ENCODE measurements at regions not wholly inside any gene's neighbourhood (a gene's known extent, or its start where the extent isn't known, plus 50 kb on each side); places are given as distances from the start of the nearest gene placed in this dataset.

DNA sequence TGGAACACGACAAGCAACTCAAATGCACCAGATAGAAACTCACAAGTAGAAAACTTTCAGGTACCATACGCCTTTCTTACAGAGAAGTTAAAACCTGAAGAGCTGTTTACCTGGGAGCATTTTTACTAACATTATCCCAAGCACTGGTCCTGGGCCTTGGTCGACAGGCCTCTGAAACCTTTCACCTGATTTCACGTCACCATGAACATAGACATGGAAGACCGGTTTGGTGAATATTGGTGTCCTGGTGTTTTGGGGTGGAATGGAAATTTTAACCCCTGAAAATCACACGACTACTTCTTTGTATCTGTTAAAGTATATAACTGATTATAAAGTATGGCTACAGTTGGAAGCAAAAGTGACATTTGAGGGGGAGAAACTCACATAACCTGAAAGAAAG, 176.6 kb upstream of the ARGLU1 start:
- no peak for DNase-seq

GRCh38 chr13:106738186-106738678, 170.3 kb upstream of the ARGLU1 start:
- no peak for DNase-seq

GRCh38 chr13:106736941-106737340, 169.0 kb upstream of the ARGLU1 start:
- DNase-seq = no peak

GRCh38 chr13:106734198-106734597, 166.3 kb upstream of the ARGLU1 start:
- no peak for DNase-seq

DNA sequence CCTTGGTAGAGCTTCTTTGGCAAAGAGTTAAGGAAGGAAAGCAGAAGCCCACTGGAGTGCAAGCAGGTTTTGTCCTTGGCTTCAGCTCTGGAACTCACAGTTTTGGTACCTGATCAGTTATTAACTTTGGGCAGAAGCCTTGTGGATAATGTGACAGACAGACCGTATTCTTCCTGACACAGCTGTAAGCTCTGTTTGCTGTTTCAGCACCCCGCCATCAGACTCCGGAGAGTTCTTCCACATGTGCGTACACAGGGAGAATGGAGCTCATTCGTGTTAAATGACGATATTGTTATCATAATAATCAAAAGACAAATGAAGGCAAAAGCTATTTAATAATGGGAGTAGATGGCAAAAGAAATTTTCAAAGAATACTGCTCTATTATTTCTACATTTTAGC, 155.1 kb upstream of the ARGLU1 start:
- no peak for DNase-seq

GRCh38 chr13:106722620-106723019, 154.7 kb upstream of the ARGLU1 start:
- DNase-seq = no peak

DNA sequence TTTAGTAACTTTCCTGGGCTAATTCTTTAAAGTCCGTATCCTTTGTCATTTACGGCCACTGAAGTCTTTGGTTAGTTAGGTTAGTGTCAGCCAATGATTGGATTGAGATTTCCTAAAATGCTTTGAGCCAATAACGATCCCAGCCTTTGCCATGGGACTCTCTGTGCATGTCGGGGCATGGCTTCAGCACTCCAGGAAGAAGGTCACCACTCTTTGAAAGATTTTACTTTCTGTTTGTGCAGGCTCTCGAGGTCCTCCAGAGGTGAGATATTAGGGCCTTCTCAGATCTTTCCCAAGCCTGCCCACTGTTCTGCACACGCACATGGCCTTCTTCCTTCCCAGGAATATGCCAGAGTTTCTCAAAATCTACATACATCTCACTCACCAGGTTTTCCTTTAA, 153.7 kb upstream of the ARGLU1 start:
- DNase-seq = no peak

GRCh38 chr13:106714271-106714982, 146.5 kb upstream of the ARGLU1 start:
- DNase-seq = no peak

DNA sequence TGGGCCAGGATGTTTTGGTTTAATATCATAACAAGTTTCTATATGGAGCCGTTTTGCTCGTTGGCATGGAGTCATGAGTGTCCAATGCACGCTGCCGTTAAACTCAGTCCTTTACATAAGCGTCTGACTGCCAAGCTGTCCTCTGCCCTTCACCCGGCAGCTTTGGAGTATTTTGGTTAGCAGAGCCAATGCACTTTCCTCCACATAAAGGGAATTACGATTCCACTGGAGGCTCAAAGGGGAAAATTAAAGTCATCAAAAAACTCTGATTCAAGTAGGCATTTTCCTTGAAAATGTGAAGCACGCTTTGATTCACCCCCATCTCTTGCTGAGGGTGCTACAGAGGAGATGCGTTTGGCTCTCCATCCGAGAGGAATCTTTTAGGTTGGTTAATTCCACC, 144.4 kb upstream of the ARGLU1 start:
- DNase-seq = no peak

DNA sequence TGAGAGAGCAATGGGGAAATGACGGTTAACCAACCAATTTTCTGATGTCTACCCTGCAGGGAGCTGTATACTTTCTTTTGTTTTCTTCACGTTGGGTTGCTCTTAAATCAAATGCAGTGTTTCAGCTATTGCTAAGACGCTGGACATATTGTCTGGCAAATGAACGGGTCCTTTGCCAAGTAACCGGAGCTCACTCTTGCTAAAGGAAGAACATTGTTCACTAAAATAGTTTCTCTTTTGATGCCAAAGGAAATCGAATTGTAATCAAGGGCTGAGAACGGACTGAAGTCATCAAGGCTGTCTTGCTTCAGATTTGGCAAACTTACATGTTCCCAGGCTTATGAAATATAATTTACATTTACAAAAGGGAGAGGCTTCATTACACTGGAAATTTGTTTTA, 142.3 kb upstream of the ARGLU1 start:
- no peak for DNase-seq

DNA sequence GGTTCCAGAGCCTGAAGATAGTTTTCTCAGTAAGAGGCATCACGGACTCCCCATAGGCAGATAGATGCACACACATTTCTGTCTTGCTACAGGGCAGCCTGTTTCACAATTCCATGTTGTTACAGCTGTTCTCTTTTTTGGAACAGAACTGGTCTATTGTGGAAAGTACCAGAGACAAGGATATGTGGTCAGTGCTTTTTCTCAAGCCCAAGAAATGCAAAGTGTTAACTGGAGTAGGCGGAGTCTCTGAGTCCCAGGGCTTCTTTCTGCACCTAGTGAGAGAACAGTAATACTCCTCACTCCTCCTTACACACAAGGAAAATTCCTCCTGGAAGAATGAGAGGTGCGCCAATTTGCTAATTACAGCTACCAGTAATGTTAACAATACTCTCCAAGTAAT, 141.6 kb upstream of the ARGLU1 start:
- DNase-seq = no peak

DNA sequence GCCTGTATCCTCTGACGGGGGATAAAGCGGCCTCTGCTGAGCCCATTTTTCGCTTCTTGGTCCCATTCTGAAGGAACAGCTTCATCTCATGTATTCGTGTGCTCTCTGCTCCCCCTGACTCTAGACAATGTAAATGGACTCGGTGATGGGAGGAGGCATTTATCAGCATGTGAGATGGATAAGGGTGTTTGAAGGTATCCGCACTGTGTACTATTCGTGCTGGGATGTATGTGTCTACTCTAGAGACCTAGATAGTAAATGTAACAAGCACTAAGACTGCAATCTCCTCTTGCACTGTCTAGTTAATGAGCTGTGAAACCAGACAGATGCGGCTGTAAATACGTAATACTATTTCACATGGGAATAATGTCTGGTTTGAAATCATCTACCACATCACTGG, 134.6 kb upstream of the ARGLU1 start:
- no peak for DNase-seq

DNA sequence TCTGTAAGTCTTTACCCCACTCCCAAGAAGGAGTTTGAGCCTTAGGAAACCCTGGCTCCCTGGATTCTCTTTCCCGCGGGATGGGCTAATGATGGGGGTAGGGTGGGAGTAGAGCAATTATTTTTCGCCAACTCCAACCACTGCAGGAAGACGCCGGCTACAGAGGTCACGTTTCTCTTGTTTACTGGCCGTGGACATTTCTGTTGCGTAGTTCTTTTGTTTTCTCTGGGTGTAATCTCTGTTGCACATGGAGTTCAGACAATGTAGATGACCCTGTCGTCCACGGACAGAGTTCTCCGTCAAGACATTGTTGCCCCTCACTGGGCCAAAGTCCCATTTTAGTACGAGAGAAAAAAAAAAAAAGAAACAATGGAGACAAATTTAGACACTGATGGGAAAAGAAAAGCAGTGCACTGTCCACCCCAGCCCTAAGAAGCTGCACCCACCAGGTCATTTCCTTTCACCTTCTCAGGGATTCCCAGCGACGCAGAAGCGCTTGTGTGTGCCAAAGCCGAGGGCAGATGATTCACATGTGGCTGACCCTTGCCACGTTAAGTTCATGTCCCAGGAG, 133.9 kb upstream of the ARGLU1 start:
- no peak for DNase-seq

GRCh38 chr13:106700439-106700838, 132.5 kb upstream of the ARGLU1 start:
- no peak for DNase-seq

- DNase-seq = no peak
Observed at GRCh38 chr13:106700007-106700406, 132.1 kb upstream of the ARGLU1 start.

DNA sequence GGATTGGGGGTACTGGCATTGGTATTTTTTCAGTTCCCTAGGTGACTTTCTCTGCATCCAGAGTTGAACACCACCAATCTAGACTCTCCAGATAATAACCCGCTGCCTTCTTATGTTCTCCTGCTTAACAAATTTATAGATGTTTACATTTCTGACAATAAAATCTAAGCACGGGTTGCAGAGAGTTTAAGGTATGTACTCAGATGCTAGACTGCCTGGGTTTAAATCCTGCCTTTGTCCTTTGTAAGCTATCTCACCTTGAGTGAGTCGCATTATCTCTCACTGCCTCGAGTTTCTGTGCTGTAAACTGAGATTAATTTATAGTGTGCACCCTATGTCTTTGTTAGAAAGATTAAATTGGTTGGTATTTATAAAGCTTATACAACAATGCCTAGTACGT, 131.4 kb upstream of the ARGLU1 start:
- DNase-seq = no peak

DNA sequence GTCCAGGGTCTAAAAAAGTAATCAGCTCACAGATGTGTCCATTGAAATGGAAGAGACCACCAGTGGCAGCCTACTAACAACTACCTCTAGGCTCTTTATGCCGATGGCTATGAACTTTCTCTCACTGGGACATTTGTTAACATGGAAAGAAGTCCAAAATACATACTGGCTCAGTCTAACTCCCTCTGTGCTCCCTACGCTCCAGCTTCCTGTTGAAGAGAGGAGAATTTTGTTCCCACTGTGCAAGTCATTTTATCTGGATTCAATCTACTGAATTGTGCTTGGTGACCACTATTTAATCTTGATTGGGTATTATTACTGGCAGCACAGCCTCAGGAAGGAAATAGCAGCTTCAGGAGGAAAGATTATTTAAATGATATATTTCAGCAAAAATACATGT, 128.8 kb upstream of the ARGLU1 start:
- DNase-seq = no peak

DNA sequence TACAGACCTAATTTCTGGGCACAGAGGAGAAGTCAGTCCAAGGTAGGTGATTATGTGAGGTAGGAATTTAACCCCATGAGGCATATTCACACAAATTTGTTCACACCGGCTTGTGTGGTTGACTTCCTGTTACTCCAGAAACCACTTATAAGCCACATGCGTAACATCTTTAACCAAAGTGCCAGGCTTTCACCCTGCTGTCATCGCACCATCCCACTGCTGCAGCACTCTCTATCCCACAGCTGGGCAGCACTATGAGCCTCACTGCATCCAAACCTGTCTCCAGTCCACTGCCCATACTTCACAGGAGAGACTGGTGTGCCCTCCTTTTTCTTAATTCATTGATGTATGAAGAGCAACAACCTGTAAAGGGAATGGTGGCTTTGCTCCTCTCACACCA, 128.2 kb upstream of the ARGLU1 start:
- no peak for DNase-seq

GRCh38 chr13:106695139-106695538, 127.2 kb upstream of the ARGLU1 start:
- no peak for DNase-seq

DNA sequence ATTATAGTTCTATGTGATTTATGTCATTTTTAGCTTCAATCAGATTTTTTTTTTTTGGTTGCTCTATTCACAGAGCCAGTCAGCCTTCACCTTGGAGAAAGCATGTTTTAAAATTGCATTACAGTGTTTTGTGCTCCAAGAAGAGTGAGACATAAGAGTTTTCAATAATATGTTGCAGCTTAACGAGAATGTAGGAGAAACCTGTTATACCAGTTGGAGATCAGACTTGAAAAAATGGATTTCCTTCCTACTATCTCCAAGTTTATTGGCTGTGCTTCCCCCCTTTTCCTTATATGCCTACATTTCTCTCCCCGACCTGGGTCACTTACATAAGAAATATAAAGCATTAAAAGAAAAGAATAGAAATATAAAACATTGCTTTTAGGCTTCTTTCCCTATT, 123.9 kb upstream of the ARGLU1 start:
- no peak for DNase-seq

DNA sequence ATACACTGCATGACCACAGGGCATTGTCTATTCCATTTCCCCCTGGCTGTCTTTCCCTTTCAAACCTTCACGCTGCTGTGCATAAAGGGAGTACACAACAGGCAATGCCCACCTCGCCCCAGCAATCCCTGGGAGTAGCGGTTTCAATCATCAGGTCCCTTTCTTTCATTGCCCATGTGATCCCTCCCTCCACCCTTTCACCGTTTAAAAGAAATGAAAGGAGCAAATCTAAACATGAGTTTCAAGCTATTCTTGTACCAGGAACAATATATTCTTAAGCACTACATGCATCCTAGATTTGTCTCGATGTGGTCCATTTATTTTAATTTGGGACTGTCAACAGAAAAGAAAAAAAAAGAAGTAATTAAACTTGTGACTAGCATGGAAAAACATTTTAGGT, 123.4 kb upstream of the ARGLU1 start:
- no peak for DNase-seq

DNA sequence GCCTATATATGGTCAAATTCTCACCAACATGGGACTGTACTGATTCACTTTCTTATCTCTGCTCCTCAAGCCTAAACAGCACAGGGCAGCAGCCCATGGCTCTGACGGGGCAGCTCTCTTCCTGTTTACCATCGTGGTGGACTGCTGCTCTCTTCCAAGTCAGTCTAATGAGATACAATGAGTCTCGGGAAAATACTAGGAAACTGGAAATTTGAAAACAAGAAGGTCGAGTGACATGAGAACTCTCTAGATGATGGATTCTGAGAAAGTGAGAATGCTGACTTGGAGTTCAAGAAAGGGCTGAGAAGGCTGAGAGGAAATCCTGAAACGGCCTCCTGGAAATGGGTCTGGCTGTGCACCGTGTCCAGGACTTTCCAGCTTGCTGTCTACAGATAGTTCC, 122.8 kb upstream of the ARGLU1 start:
- DNase-seq = no peak

DNA sequence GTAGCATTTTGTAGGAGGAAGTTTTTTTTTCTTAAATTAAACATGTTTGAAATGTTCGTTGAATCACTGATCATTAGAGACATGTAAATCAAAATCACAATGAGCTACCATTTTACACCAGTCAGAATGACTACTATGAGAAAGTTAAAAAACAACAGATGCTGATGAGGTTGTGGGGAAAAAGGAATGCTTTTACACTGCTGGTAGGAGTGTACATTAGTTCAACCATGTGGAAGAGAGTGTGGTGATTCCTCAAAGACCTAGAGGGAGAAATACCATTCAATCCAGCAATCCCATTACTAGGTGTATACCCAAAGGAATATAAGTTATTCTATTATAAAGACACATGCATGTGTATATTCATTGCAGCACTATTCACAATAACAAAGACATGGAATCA, 122.0 kb upstream of the ARGLU1 start:
- DNase-seq = no peak

DNA sequence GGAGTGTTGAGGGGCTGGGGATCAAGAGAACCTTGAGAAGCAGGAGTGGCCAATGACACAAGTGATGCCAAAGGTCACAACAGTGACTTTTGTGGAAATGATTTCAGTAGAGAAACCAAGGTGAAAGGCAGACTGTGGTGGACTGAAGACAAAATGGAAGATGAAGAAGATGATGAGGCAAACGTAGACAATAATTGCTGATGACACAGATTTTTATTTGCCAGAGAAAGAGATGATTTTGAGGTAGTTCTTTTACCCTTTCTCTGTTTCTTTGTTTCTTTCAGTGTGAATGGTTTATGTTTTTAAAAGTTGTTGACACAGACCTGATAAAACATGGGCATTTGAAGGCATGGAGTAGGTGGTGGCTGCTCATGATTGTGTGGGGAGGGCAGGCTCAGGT, 121.0 kb upstream of the ARGLU1 start:
- no peak for DNase-seq

DNA sequence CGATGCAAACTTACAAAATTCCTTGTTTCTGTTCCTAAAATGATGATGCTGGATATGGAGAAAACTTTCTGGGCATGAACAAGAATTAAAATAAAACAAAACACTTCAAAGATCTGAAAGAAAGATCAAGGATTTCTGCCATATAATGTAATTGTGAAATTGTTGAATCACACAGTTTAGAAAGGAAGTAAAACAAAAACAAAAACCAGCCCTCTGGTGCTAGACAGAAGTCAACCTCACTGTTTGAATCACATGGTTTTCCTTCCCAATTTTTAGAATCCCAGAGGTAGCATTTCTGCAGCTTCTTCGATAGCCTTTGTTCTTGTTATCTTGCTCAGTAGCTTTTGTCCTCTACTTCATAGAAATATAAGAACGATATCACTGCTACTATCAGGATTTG, 118.2 kb upstream of the ARGLU1 start:
- DNase-seq = no peak

Data from activated T-cell treated with anti-CD3 and anti-CD28 coated beads for 4 hours (primary cell).